ENCODE measurements at regions not wholly inside any gene's neighbourhood (a gene's known extent, or its start where the extent isn't known, plus 50 kb on each side); places are given as distances from the start of the nearest gene placed in this dataset.
A peak's percentile ranks its signal among the peaks of the same experiment; 100 is the strongest.

DNA sequence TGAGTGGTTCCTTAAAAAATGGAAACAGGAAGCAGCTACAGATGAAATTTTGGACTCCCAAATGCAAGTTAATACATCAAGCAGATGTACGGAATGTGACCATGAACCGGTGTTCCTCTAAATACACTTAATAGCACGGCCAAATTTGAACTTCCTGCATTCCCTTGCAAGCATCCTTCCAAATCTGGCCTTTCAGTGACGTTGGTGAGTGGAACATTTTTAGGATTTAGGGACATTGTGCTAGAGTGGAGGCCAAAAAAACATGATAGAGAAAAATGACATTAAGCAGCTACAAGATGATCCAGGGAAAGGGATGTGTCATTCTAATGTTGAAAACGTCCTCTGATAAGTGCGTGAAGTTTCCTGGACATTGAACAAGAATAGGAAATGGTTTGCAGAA is 62.1 kb downstream of the CTAGE1 start:
- DNase-seq (ENCODE audit: extremely low read depth in 1 of 11, low read depth in 9 of 11, low spot score in 4 of 11): no peak

DNA sequence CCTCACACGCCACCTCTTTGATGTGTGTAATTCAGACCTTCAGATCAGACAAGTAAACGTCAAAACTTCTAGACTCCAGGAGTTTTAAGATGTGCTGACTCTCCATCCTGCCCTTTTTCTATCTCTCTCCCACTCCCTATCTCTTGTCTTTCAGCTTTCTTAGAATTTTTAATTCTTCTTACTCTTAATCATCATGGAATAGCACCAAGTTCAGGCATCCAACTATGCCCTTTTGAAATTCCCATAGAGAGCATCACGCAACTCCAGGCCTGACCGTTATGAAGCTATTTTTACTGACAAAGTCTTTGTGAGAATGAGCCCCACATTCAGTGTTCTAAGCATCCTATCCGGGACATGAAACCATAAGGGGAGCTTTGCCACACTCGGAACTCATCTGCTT is 62.6 kb downstream of the CTAGE1 start:
- no peak for DNase-seq (ENCODE audit: extremely low read depth in 1 of 11, low read depth in 9 of 11, low spot score in 4 of 11)

DNA sequence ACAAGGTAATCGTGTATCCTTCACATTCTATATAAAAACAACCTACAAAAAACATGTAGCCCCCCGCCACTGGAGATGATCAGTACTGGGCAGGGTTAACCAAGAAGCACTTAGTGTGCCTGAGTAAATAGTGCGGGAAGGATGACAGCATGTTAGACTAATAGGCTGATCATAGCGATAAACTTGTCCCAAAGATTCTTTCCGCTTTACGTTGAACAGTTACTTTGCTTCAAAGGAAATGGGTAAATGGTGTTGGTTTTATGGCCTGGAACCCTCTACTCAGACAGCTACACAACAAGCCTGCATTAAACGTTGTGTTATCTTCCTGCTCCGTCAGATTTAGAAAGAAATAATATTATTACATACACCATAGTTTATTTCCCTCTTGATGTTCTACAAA is 67.7 kb downstream of the CTAGE1 start:
- DNase-seq (ENCODE audit: extremely low read depth in 1 of 11, low read depth in 9 of 11, low spot score in 4 of 11): no peak

DNA sequence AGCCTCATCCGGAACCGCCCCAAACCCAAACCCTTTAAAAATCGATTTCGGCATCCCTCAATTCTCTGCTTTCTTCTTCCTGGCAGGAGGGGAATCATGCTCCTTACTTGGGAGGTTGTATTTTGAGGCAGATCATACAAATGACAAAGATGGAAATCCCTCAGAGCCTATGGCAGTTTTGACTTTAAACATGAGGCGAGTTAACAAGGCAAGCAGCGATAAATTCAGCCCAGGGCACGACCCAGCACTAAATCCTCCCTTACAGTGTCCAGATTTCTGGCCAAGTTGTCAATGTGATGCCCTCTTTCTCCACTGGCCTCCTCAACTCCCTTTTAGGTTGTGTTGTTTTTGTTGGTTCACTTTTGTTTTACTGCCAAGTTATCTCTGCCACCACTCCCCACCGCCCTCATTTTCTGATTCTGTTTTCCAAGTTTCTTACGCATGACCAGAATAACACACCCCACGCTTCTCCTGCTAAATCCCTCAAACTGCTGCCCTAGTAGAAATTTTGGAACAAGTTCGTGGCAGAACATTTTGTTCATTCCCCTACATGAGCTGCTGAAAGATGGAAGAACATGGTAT is 68.3 kb downstream of the CTAGE1 start:
- peak in 6 of 11 donors; percentile 33 to 58 (median 42) for DNase-seq (ENCODE audit: extremely low read depth in 1 of 11, low read depth in 9 of 11, low spot score in 4 of 11)

DNA sequence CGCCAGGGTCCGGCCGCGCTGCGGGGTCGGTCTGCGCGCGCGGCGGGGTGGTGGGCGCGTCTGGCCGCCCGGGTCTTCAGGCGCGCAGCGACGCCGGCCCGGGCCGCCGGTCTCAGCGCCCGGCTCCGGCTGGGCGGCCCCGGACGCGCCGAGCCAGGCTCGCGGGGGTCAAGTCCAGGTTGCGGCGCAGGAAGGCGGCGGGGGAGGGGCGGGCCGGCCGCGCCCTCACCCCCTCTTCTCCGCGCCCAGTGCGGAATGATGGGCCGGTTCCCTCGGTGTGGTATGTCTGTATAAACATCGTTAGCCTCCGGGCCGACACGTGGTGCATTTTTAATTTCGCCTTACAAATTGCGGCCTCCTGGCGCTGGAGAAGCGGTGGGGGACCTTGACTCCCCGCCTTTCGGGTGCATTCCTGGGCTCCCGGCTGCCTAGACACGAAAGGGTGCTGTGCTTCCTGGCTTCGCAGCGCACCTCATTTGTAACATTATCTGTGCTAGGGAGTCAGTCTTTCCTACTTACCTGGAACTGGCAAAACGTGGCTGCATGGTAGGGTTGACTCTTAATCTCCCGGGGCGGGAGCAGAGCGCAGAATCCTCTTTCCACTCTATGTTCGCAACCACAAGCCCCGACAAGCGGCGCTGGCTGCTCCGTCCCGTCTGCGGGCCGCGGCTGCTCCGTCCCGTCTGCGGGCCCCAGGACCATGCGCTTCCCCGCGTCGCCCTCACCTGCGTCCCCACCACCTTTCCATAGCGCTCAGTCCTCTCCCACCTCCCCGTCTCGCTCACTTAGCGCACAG is 69.0 kb downstream of the CTAGE1 start:
- peak in 2 of 11 donors; percentile 25 to 32 for DNase-seq (ENCODE audit: extremely low read depth in 1 of 11, low read depth in 9 of 11, low spot score in 4 of 11)

DNA sequence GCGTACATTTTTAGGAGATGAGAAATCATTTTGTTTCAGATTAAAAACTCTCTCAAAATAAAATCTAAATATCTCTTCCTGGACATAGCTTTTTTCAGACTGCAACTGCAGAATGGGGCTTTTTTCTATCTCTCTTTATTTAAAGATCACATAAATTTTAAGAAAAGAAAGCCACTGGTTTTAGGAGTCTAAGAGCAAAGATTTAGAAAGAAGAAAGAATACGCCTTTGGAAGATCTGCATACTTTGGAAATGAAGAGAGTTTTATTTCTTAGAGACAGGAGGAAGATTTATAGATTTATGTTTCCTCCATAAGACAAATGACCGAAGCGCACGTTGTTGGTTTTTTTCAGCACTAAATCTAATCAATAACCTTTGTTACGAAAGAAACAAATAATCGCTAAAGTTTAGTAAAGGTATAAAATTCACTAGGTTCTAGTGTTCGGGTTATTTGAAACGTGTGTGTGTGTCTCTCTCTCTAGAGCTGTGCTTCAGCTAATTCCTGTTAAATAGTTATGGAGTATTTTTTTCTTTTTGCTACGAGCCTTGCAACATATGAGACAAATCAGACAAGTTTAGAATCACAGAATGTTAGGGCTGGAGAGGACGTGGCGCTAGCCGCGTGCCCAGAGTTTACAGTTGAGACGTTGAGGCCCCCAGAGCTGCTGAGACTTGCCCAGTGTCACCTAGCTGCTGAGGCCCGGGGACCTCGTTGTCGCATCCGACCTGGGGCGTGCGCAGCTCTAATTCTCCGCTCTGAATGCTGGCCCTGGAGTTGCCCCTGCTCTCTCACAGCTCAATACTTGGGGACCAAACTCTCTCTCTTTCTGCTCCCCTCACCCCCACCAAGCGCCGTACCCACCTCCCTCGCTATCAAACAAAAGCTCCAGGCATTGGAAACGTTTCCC is 69.9 kb downstream of the CTAGE1 start:
- peak in 1 of 11 donors; percentile 35 for DNase-seq (ENCODE audit: extremely low read depth in 1 of 11, low read depth in 9 of 11, low spot score in 4 of 11)

DNA sequence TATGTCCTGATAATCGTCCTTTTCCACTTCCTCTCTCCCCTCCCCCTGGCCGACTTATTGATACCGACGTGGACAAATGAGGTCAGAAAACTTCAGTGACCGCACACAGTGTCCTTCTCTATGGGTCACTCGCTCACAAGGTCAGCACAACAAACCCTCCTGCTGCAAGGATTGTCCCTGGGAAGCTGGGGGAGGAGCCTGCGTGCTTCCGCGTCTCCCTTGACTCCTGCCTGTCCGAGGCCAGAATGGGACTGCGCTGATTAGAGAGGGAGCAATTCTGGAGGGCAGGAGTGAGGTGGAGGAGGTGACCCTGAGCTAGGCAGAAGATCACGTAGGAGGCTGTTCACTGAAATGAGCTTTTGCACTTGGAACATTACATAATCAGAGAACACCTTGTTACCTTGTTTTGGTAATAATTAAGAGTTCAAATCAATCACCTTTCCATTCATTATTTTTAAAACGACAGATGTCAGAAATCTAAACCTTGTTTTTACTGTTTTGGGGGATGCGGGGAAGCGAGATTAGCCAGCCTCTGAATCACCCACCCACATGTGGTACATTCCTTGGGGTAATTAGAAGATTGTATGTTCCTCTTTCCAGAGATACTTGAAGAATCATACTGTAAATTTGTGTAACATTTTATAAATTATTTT is 70.6 kb downstream of the CTAGE1 start:
- no peak for DNase-seq (ENCODE audit: extremely low read depth in 1 of 11, low read depth in 9 of 11, low spot score in 4 of 11)

DNA sequence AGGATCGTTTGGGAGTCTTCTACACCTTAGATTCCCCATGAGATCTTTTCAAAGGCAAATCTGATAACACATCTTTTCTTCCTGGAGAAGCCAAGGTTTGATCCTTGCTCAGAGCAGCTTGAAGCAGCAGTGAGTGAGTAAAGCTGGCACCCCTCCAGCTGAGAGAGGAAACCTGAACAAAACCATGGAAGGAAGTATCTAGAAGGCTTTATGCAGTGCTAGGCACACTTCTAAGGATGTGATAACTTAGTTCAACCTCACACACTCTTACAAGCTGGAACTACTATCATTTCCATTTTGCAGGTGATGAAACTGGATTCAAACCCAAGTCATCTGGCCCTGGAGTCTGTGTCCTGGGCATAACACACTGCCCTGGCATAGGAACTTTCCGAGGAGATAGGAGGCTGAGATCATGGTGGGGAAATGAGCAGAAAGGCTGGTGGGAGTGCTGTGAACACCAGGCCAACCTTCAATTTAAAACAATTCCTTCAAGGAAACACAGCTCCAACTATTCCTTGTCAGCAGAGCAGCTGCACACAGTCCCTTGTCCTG is 71.2 kb downstream of the CTAGE1 start:
- no peak for DNase-seq (ENCODE audit: extremely low read depth in 1 of 11, low read depth in 9 of 11, low spot score in 4 of 11)

DNA sequence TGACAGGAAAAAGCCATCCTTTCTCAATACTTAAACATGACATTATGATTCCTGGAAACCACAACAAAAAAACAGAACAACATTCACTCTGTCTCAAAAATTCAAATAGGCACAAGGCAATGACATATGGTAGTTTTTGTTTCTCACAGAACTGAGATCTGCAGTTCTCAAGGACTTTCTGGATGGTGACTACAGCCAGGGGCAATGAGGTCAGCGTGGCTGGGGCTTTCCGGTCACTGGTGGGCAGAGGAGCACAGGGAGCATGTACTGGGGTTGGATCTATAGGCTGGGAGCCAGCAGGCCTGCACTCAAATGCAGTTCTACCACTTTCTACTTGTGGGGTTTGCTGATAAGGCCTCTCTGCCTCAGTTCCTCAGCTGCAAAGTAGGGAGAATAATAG is 72.0 kb downstream of the CTAGE1 start:
- DNase-seq (ENCODE audit: extremely low read depth in 1 of 11, low read depth in 9 of 11, low spot score in 4 of 11): no peak

DNA sequence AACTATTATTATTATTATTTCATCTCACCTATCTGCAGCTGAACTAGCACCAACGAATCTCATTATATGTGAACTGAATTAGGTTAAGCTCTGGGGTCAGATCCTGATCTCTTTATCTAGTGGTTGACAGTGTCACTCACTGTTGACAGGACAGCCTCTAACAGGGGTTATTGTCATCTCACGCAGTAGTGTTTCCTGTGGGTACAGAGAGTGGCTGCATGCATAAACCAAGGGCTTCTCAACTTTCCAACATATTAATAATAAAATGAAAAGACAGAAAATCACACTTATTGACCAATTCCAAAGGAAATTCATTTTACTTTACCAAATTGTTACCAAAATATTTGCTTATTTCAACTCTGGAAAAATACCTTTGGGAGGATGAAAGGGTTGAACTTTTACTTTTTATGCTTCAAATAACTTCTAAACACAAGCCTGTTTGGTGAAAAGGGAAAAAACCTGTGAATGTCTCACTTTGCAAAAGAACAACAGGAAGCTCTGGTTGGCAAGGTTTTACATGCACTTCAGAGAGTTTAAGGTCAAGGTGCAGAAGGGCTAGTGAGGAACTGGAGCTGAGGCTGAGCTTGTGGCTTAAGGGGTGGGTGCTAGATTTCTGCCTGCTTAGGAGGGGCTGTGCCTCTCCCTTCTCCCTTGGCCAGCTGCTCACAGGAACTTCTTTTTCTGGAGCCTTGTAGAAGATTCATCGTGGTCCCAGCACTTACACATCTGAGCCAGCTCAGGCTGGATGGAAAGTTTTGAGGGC is 72.6 kb downstream of the CTAGE1 start:
- DNase-seq (ENCODE audit: extremely low read depth in 1 of 11, low read depth in 9 of 11, low spot score in 4 of 11): no peak

DNA sequence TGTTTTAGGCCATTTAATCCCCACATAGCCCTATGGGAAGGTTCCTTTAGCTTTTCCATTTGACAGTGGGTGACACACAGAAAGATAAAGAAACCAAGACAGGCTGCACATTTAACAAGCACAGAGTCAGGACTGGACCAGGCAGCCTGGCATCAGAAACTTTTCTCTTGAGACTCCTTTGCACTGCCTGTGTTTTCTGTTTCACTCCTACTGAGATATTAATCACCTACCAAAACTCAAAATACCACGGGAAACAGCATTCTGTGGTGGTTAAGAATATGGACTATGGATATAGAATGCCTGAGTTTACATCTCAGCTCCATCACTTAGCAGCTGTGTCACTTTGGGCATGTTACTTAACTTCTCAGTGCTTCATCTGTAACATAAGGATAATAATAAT is 73.3 kb downstream of the CTAGE1 start:
- no peak for DNase-seq (ENCODE audit: extremely low read depth in 1 of 11, low read depth in 9 of 11, low spot score in 4 of 11)

DNA sequence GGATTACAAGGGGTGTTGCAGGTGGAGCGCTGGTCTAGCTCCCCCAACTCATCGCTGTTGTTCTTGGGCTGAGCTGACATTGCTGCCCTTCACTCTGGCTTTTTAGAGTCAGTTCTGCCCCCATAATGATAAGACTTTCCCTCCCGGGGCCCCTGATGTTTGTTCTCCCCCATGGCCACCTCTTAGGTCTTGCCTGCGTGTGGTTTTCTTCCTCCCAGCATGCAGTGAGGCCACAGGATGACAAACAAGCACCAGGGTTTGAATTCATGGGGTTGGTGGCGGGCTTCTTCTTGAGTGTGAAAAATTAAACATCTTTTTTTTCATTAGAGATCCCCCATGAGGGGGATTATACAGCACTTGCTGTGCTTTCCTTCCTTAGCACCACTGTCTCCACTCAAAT is 74.1 kb downstream of the CTAGE1 start:
- DNase-seq (ENCODE audit: extremely low read depth in 1 of 11, low read depth in 9 of 11, low spot score in 4 of 11): no peak

DNA sequence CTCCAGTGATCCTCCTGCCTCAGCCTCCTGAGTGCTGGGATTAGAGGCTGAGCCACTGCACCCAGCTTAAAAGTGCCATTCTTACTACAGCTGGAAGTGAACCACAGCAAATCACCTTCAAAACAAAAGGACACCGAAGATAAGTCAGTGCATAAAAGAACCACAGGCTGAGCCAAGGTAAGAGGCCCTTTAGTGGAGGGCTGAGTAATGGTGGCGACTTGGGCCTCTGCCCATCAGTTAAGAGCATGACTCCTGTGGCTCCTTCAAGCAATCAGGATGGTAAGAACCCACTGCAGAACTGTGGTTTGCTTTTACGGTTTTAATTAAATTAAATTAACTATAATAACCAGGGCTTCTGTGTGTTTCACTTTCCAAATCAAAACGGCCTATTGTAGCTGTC is 75.1 kb downstream of the CTAGE1 start:
- no peak for DNase-seq (ENCODE audit: extremely low read depth in 1 of 11, low read depth in 9 of 11, low spot score in 4 of 11)

DNA sequence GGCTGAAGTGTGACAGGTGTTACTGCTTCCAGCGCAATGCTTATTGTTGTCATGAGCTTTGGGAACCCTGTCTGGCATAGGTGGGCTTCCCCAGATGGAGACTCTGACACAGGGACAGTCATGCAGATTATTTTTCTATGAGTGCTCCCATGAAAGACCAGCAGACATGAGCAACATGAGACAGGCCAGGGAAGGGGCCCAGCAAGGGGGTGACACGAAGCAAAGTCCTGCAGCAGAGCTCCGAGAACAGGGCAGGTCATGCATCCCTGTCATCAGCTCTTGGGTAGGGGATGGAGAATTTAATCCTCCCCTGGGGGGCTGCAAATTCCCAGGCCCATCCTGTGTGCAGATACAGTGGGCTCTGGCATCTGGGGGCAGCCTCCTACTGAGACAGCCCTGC is 77.4 kb downstream of the CTAGE1 start:
- DNase-seq (ENCODE audit: extremely low read depth in 1 of 11, low read depth in 9 of 11, low spot score in 4 of 11): no peak

DNA sequence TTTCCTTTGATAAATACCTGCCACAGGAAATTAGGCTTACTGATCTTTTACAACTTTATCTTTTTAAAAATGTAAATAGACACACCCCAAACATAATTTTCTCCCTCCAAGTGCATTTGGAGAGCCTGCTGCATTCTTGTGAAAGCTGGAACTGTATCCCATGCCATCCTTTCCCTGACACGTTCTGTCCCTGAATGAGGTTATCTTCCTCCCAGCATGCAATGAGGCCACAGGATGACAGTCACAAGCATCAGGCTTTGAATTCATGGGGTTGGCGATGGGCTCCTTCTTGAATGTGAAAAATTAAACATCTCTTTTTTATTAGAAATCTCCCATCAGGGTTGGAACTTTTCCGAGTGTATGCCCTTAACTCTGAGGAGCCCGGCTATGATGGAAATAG is 77.8 kb downstream of the CTAGE1 start:
- DNase-seq (ENCODE audit: extremely low read depth in 1 of 11, low read depth in 9 of 11, low spot score in 4 of 11): no peak

DNA sequence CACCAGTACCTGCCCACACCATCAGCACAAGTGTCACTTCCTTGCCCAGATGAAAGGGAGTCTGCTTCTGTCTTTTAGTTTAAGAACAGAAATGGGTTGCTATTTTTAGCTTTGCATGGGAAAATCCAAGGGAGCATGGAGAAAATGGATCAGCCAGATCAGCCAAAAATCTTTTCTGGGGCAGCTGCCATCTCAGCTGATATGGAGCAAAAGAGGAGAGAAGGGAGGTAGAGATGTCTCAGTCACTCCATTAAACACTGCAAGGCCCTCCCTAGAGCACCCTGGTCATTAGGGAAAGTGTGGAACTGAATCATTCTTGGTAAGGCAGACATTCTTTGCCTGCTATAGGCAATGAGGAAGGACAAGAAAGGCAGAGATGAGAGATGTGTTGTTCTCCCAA is 79.9 kb downstream of the CTAGE1 start:
- no peak for DNase-seq (ENCODE audit: extremely low read depth in 1 of 11, low read depth in 9 of 11, low spot score in 4 of 11)

DNA sequence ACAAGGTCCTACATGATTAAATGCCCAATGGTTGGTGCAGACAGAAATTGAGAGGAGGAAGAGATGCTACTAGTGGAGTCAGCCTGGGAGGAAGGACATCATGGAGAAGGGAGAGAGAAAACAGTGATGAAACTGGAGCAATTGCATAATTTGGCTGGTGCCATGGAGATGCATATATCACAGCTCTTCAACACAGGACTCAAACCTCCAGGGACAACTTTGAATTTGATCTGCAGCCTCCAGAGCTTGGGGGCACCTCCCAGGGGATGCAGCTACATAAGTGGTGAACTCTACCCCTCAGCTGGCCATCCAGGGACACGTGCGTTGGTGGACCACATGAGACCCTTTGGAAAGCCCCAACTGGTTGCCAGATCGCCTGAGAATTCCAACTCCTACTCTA is 80.4 kb downstream of the CTAGE1 start:
- no peak for DNase-seq (ENCODE audit: extremely low read depth in 1 of 11, low read depth in 9 of 11, low spot score in 4 of 11)

DNA sequence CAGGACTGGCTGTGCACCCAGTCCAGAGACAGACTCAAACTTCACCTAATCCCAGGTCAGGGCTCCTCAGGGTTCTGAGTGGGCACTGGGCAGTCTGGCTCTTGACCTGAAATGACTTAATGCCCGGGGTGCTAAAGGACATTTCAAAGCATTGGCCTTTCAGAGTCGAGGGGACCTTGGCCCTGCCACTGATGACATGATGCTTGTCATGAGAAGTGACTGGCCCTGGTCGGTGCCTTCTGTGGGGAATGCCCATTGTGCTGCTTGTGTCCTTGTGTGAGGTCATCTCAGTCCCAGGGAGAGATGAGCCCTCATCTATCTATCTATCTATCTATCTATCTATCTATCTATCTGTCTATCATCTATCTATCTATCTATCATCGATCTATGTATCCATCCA is 81.3 kb downstream of the CTAGE1 start:
- no peak for DNase-seq (ENCODE audit: extremely low read depth in 1 of 11, low read depth in 9 of 11, low spot score in 4 of 11)
